Kasumi-1 (cell line): ENCODE measurements at regions not wholly inside any gene's neighbourhood (a gene's known extent, or its start where the extent isn't known, plus 50 kb on each side); places are given as distances from the start of the nearest gene placed in this dataset.
A peak's percentile ranks its signal among the peaks of the same experiment; 100 is the strongest.
"Not testable (repeated sequence)": the region's sequence is repeated elsewhere in the genome, so short reads cannot be mapped to it uniquely, and the experiment has no call there.

Experiments
- DNase-seq, 2 experiments: peaks; one replicate each; lab custom pipeline; 2025; lab: John Stamatoyannopoulos, UW

GRCh38 chr11:43130616-43131015, 181.2 kb upstream of the API5 start:
- DNase-seq, result peak; percentile 11 to 14

DNA sequence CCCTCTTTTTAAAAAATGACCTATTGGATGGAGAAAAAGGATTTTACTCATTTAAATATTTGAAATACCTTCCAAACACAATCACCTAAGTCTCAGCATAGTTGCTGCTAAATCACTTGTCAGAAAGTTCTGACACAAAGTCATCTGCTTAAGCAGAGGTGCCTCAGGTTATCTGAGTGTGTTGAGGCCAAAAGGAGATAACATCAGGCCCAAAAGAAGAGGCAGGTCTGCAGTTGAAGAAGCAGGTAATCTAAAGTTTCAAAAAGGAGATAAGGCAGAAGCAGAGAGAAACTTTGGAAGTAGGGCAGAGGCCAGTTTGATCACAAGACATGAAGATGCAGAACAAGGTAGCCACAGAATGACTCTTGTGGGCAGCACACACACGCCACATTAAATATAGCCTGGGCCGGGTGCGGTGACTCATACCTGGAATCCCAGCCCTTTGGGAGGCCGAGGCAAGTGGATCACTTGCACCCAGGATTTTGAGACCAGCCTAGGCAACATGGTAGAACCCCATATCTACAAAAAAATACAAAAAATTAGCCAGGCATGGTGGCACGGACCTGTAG, 175.7 kb upstream of the API5 start:
- no peak for DNase-seq

- no peak for DNase-seq
These were observed 173.1 kb upstream of the API5 start for GRCh38 chr11:43138621-43139140.

- DNase-seq, result no peak
These were observed 166.1 kb upstream of the API5 start for GRCh38 chr11:43145653-43146052.

GRCh38 chr11:43150697-43151096, 161.1 kb upstream of the API5 start:
- no peak for DNase-seq

DNA sequence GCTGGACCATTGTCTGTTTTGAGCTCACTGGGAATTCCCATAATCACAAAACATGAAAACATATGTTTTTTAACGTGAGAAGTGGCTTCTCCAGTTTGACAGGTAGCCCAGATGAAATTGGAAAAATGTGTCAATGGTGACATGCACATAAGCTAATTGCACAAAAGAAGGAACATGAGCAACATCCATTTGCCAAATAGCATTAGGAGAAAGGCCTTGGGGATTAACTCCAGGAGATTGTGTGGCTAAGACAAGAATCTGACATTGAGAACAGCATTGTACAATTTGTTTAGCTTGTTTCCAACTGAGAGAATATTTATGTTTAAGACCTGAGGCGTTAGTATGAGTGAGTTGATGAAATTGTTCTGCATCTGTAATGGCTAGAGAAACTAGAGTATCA, 147.0 kb upstream of the API5 start:
- no peak for DNase-seq

DNA sequence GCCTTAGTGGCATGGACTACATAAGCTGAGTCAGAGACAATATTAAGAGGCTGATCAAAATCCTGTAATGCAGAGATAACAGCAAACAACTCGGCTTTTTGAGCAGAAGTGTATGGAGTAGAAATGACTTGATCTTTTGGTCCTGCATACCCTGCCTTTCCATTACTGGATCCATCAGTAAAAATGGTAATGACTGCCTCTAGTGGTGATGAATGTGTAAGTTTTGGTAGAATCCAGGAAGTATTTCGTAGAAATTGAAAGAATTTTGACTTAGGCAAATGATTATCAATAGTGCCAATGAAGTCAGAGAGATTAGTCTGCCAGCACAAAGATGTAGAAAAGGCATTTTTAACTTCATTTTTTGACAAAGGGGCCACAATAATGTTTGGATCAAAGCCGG, 146.4 kb upstream of the API5 start:
- peak in 1 of 2 experiments; percentile 34 for DNase-seq

DNA sequence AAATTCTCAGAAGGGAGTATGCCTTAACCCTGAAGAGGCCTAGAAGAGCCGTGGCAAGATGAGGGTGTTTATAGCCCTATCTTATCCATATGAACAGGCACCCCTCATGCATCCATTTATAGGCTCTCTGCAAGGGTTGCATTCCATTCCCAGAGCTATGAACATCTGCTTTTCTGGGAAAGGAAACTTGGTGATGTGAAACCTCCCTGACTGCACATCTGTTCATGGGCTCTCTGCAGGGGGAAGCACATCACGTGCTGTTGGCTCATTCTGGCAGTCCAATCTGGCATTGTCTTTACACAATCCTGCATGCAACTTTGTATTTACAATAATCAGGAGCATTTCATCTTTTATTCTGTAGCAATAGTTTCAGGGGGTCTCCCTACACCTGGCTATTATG, 143.6 kb upstream of the API5 start:
- DNase-seq, result not testable (repeated sequence)

DNA sequence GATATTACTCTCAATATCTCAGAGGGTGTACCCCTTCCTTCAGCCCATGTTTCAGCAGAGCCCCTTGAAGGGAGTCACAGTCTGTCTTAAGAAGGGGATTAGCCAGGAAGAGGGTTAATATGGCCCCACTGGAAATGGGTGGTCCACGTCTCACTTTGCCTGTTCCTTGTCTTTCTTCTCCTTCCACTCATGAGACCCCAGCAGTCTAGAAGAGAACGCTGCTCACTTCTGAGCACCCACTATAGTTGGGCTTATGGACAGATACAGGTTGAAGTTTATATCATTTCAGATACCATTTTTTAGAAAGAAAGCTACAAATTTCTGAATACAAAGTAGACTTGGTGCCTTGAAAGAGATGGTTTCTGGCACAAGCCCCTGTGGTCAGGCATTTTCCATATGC, 139.3 kb upstream of the API5 start:
- DNase-seq, result no peak

DNA sequence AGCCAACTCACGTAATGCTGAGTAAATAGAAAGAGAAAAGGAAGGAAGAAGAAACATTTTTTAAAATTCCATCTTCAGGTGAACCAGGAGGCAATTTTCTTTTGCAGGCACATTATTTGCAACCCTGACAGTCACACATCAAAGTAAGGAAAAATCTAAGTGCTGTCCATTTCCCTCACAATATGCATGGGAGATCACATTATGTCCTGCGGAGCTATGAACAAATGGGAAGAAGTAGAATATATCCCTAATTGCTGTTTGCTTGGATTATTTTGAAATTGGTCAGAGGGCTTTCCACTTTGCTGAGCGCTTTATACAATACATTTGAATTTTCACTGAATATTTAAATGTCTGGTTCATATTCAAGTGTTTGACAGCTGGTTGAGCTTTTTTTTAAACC, 133.8 kb upstream of the API5 start:
- DNase-seq, result no peak

DNA sequence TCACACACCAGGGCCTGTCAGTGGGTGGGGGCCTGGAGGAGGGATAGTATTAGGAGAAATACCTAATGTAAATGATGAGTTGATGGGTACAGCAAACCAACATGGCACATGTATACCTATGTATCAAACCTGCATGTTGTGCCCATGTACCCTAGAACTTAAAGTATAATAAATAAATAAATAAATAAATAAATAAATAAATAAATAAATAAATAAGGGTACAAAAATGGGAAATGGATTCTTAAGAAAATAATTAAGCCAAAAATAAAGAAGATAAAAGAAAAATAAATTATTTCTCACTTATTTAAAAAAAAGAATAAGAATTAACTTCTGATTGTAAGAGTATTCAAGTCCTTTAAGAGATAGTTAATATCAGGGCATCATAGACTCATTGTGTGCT, 117.3 kb upstream of the API5 start:
- DNase-seq, result not testable (repeated sequence)

DNA sequence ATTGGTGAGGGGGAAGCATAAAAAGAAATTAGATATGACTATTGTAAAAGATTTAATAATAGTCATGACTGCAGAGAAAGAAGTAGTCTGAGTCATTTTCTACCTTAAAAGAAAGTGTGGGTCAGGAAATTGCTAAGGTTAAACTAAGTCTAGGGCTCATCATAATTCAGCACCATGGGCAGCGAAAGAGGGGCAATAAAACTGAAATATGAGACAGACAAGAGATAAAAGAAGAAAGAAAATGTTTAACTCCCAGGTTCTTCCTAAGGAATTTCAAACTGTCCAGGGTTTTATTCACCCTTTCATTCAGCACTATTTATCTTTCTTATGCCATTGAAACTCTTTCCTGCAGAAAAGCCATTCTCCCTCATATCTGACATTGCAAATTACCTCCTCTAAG, 114.4 kb upstream of the API5 start:
- DNase-seq, result peak; percentile 21 to 44

DNA sequence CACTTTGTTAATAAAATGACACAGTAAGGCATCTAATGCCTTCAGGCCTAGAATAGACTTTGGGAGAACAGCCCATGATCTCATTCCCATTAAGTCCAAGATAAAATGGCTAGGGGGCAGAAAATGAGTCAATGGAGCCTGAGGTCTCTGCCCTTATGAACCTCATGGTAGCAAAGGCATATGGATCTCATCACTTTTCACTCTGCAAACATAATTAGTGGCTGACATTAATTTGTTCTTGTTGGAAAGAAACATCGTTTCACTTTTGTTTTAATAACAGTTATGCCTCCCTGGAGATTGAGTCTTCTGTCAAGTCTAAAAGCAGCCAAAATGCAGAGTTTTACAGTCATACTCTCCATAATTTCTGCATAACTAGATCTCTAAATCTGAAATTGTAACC, 111.8 kb upstream of the API5 start:
- no peak for DNase-seq

- no peak for DNase-seq
These were observed 99.5 kb upstream of the API5 start for GRCh38 chr11:43212279-43212678.

GRCh38 chr11:43214471-43214870, 97.3 kb upstream of the API5 start:
- DNase-seq, result no peak

DNA sequence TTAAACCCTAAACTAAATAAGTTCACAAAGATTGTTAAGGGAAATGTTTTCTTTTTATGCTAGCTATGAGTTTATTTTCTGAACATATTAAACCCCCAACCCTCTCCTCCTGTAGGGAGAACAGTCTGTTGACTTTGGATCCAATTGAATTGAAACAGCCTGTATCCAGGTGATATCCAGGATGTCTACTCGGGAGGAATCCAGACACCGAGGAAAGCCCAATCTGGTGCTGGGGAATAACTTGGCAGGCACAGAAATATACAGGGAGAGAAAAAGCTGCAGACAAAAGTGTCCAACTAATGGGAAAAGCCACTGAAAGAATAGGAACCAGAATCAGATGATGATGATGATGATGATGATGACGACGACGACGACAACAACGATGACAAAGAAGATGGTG, 93.9 kb upstream of the API5 start:
- DNase-seq, result no peak

DNA sequence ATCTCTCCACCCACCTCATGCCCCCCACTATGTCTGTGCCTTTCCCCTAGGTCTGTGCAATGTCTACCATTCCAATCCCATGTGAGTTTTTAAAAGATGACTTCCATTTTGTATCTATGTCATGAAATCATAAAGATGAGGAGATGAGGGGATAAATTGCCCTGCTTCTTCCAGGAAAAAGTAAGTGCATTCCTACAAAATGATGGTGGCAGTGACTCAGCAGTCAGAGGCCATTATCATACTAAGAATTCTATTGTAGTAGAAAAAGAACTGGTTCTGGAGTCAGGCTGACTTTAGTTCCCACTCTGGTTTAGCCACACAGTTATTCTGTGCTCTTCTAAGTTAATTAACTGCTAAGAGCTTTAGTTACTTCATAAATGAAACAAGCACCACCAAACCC, 89.6 kb upstream of the API5 start:
- DNase-seq, result no peak

DNA sequence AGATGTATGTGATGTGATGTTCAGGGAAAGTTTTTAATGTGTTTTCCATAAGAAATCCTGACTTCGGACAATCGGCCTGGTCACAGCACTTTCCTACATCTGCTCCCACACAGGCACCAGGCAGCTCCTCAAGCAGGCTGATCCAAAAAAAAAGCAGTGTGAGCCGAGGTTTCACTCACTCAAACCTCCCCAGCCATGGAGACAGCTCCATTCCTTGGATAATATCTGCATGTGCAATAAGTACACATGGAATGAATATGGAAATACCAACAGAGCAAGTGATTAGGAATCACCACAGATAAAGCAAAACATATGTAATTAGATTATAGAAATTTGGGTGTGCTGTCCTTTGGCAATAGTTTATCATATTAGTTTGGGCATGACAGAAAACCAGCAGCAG, 88.8 kb upstream of the API5 start:
- no peak for DNase-seq

- DNase-seq, result no peak
These were observed 76.9 kb upstream of the API5 start for GRCh38 chr11:43234881-43235280.

- DNase-seq, result no peak
These were observed 73.5 kb upstream of the API5 start for GRCh38 chr11:43238341-43238740.

GRCh38 chr11:43239791-43240190, 72.0 kb upstream of the API5 start:
- DNase-seq, result no peak

DNA sequence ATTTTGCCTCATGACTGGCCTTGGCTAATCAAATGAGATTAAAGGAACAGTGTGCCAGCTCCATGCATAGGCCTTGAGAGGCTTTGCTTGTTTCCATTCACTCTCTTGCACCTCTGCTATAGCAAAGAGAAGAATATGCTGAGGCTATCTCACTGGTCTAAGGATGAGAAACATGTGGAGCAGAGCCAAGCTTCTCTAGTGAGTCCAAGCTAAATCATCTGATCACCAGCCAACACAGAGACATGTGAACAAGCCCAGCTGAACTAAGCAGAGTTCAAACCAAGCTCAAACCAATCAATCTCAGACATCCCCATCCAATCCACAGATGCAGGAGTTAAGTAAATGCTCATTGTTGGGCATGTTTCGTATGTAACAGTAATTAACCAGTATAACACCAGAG, 69.4 kb upstream of the API5 start:
- no peak for DNase-seq

GRCh38 chr11:43243927-43244326, 67.9 kb upstream of the API5 start:
- DNase-seq, result no peak

GRCh38 chr11:43245466-43245865, 66.3 kb upstream of the API5 start:
- no peak for DNase-seq

- DNase-seq, result no peak
These were observed 61.5 kb upstream of the API5 start for GRCh38 chr11:43250309-43250708.
